DND-41 (cell line): ENCODE measurements at regions not wholly inside any gene's neighbourhood (a gene's known extent, or its start where the extent isn't known, plus 50 kb on each side); places are given as distances from the start of the nearest gene placed in this dataset.

Experiments
- ATAC-seq: fragments of 200-7000 bp; cut with Tn5 transposase; 3 replicates; pipeline ENCODE4 v1.9.1; 2021; ENCODE audit warnings: low read depth; ENCODE audit not compliant: insufficient read depth
- DNase-seq: peaks from one replicate; pipeline ENCODE4 v3.0.0-alpha.2; 2020
- H2AFZ ChIP-seq: 2 replicates; pipeline ENCODE4 v1.6.0; 2012; ENCODE audit warnings: low read depth, low read length
- H3K27ac ChIP-seq: 2 replicates; pipeline ENCODE4 v1.5.1; 2012; ENCODE audit warnings: low read length, inconsistent platforms
- H3K27me3 ChIP-seq: fragments of 200-600 bp; sonication (generic); 2 replicates; pipeline ENCODE4 v1.6.0; 2012; ENCODE audit warnings: low read length, mild to moderate bottlenecking, inconsistent platforms; ENCODE audit not compliant: insufficient read depth, poor library complexity
- H3K36me3 ChIP-seq: 2 replicates; pipeline ENCODE4 v1.5.1; 2012; ENCODE audit warnings: low read length, inconsistent platforms; ENCODE audit not compliant: insufficient read depth
- H3K4me1 ChIP-seq: 2 replicates; pipeline ENCODE4 v1.5.1; 2012; ENCODE audit warnings: mild to moderate bottlenecking, low read length; ENCODE audit not compliant: insufficient read depth
- H3K4me2 ChIP-seq: 2 replicates; pipeline ENCODE4 v1.6.0; 2012; ENCODE audit warnings: mild to moderate bottlenecking, moderate library complexity, low read length, inconsistent platforms; ENCODE audit not compliant: insufficient read depth
- H3K4me3 ChIP-seq, 2 experiments: fragments of 200-600 bp in 1 of 2; shearing (Covaris generic) in 1 of 2; 2 replicates each; pipeline ENCODE4 v1.5.1; 2012 to 2016; ENCODE audit warnings: inconsistent platforms in 2 of 2, low read length in 2 of 2, mild to moderate bottlenecking in 2 of 2, low read depth in 1 of 2, moderate library complexity in 1 of 2
- H3K79me2 ChIP-seq: 2 replicates; pipeline ENCODE4 v1.6.0; 2012; ENCODE audit warnings: low read length, inconsistent platforms; ENCODE audit not compliant: insufficient read depth
- H3K9ac ChIP-seq: 2 replicates; pipeline ENCODE4 v1.6.0; 2012; ENCODE audit warnings: low read depth, mild to moderate bottlenecking, inconsistent platforms, low read length, moderate library complexity
- H3K9me3 ChIP-seq: 2 replicates; pipeline ENCODE4 v1.5.1; 2012; ENCODE audit warnings: low read length, moderate library complexity, mild to moderate bottlenecking, inconsistent platforms; ENCODE audit not compliant: insufficient read depth, severe bottlenecking
- H4K20me1 ChIP-seq: 2 replicates; pipeline ENCODE4 v1.6.0; 2012; ENCODE audit warnings: low read length; ENCODE audit not compliant: insufficient read depth
- EZH2 ChIP-seq: IDR thresholded peaks from 3 replicates; pipeline ENCODE4 v1.6.1; 2012; ENCODE audit warnings: borderline replicate concordance, low read depth, mild to moderate bottlenecking, moderate library complexity, low read length, inconsistent platforms; ENCODE audit not compliant: severe bottlenecking
- TF ChIP-seq, protein P1 (sequence below): IDR thresholded peaks from 2 replicates; pipeline ENCODE4 v1.5.1; 2012; ENCODE audit warnings: borderline replicate concordance, low read length, moderate library complexity, mild to moderate bottlenecking; ENCODE audit not compliant: poor library complexity, severe bottlenecking; ENCODE audit errors: extremely low read depth

DNA sequence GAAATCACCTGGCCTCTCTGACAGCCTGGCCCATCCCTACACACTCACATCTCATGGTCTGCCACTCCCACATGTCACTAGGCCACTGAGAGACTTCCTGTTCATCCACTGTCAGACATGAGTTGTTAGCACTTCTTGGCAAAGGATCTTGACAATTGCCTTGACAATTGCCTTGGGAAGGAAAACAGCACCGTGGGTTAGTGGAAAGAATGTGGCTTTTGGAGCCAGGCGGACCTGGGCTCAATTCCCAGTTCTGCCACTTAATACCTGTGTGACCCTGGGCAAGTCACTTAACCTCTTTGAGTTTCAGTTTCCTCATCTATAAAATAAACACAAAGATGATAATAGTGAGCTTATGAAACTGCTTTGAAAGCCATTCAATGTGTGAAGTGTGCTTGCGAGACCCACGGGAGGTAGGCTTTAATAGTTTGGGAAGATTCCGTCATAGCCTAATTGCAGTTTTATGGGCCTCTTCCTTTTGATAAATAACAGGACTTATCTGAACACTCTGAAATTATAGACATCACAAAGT, 250.4 kb downstream of the C12orf75 start:
- Histone ChIP-seq H2AFZ (no peak overlapping the region), H4K20me1 (no peaks in the 10 kb centered on the region), H3K36me3 (no peaks in the 10 kb centered on the region), H3K9ac (no peak overlapping the region), H3K9me3 (no peaks in the 10 kb centered on the region), H3K79me2 (no peaks in the 10 kb centered on the region), H3K4me1 (no peaks in the 10 kb centered on the region), H3K27ac (no peak overlapping the region), H3K4me2 (no peak overlapping the region), H3K4me3 (no peak overlapping the region), H3K27me3 (peaks cover 13% of the 10 kb centered on the region)
- DNase-seq (no peak), ATAC-seq (no peak)
- TF ChIP-seq EZH2, result no peak
- TF ChIP-seq, protein P1, sequence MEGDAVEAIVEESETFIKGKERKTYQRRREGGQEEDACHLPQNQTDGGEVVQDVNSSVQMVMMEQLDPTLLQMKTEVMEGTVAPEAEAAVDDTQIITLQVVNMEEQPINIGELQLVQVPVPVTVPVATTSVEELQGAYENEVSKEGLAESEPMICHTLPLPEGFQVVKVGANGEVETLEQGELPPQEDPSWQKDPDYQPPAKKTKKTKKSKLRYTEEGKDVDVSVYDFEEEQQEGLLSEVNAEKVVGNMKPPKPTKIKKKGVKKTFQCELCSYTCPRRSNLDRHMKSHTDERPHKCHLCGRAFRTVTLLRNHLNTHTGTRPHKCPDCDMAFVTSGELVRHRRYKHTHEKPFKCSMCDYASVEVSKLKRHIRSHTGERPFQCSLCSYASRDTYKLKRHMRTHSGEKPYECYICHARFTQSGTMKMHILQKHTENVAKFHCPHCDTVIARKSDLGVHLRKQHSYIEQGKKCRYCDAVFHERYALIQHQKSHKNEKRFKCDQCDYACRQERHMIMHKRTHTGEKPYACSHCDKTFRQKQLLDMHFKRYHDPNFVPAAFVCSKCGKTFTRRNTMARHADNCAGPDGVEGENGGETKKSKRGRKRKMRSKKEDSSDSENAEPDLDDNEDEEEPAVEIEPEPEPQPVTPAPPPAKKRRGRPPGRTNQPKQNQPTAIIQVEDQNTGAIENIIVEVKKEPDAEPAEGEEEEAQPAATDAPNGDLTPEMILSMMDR, result no peak

DNA sequence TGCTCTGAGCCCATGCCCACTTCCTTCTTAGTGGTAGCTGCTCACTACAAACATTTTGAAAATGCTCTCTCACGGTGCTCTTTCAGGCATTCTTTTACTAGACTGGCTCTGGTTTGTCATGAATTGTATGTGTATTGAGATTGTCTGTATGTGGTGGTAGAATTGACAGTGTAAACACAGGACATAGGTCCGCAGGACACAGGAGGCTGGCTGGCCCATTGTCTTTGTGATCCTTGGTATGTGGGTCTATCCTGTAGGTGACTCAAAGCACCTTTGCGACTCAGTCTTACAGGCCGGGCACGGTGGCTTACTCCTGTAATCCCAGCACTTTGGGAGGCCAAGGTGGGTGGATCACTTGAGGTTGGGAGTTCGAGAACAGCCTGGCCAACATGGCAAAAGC, 250.9 kb downstream of the C12orf75 start:
- Histone ChIP-seq H3K4me3 (no peak overlapping the region), H3K9ac (no peak overlapping the region), H3K27ac (no peak overlapping the region), H3K4me1 (no peaks in the 10 kb centered on the region), H3K79me2 (no peaks in the 10 kb centered on the region), H3K4me2 (no peak overlapping the region), H2AFZ (no peak overlapping the region), H3K27me3 (peaks cover 16% of the 10 kb centered on the region), H3K36me3 (no peaks in the 10 kb centered on the region), H4K20me1 (no peaks in the 10 kb centered on the region), H3K9me3 (no peaks in the 10 kb centered on the region)
- TF ChIP-seq, protein P1, result no peak
- TF ChIP-seq EZH2, result no peak
- ATAC-seq (no peak), DNase-seq (no peak)

DNA sequence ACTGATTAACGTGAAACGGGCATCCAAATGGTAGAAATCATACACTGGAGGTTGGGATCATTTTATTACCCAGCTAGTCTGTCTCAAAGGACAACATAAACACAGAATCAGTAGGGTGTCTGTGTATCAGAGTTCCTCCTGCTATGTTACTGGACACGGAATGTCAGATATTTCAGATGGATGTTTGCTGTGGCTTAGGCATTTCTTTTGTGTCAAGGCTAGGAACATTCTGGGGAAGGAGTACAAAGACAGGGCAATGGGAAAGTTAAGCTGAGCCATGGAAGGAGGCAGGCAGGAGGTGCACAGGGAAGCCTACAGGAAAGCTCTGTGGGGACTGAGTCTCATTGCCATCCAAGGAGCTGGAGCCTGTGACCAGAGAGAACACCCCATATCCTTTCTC, 254.6 kb downstream of the C12orf75 start:
- Histone ChIP-seq H4K20me1 (no peaks in the 10 kb centered on the region), H3K36me3 (no peaks in the 10 kb centered on the region), H3K9me3 (no peaks in the 10 kb centered on the region), H3K9ac (no peak overlapping the region), H3K79me2 (no peaks in the 10 kb centered on the region), H3K27ac (no peak overlapping the region), H2AFZ (no peak overlapping the region), H3K4me2 (no peak overlapping the region), H3K27me3 (peaks cover 14% of the 10 kb centered on the region), H3K4me1 (no peaks in the 10 kb centered on the region), H3K4me3 (no peak overlapping the region)
- no peak for TF ChIP-seq EZH2
- TF ChIP-seq, protein P1, result no peak
- ATAC-seq, result no peak
- DNase-seq, result no peak

DNA sequence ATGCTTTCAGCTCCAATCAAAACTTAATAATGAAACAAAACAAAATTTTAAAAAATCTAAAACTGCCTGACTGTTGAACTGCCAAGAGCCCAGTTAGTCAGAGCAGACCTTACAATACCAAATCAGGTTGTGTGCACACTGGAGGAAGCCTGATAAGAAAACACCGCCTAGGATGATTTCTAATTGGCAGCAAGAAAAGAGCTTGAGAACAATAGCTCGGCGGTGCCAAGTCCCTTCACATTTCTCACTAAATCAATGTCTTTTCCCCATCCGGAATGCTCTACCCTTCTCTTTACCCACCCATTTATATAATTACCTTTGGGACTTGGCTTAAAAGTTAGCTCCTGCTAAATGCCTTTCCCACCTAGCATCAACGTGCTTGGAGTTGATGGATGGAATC, 256.7 kb downstream of the C12orf75 start:
- no peak for TF ChIP-seq EZH2
- TF ChIP-seq, protein P1, result no peak
- ATAC-seq (no peak), DNase-seq (no peak)
- Histone ChIP-seq H3K27me3 (peaks cover 22% of the 10 kb centered on the region), H3K79me2 (no peaks in the 10 kb centered on the region), H3K4me1 (no peaks in the 10 kb centered on the region), H3K36me3 (no peaks in the 10 kb centered on the region), H3K4me2 (no peak overlapping the region), H3K4me3 (no peak overlapping the region), H3K9ac (no peak overlapping the region), H4K20me1 (no peaks in the 10 kb centered on the region), H2AFZ (no peak overlapping the region), H3K27ac (no peak overlapping the region), H3K9me3 (no peaks in the 10 kb centered on the region)
